RKO (cell line): ENCODE measurements at regions not wholly inside any gene's neighbourhood (a gene's known extent, or its start where the extent isn't known, plus 50 kb on each side); places are given as distances from the start of the nearest gene placed in this dataset.
"Not testable (repeated sequence)": the region's sequence is repeated elsewhere in the genome, so short reads cannot be mapped to it uniquely, and the experiment has no call there.

ENCODE experiments used
- DNase-seq: peaks from one replicate; pipeline ENCODE4 v3.0.0-alpha.2; 2016; ENCODE audit warnings: low spot score

GRCh38 chr5:58299256-58299655 is 160.6 kb downstream of the PLK2 start:
- no peak for DNase-seq

GRCh38 chr5:58294598-58295305 is 165.1 kb downstream of the PLK2 start:
- DNase-seq = peak; percentile 16

GRCh38 chr5:58288275-58288674 is 171.6 kb downstream of the PLK2 start:
- DNase-seq = not testable (repeated sequence)

- no peak for DNase-seq
Measured at GRCh38 chr5:58286741-58287140, 173.1 kb downstream of the PLK2 start.

GRCh38 chr5:58285900-58286299 is 174.0 kb downstream of the PLK2 start:
- no peak for DNase-seq

GRCh38 chr5:58284886-58285285 is 175.0 kb downstream of the PLK2 start:
- no peak for DNase-seq

GRCh38 chr5:58281189-58281588 is 178.7 kb downstream of the PLK2 start:
- DNase-seq = no peak

- DNase-seq = no peak
Measured at GRCh38 chr5:58279259-58279658, 180.6 kb downstream of the PLK2 start.

- no peak for DNase-seq
Measured at GRCh38 chr5:58276431-58276830, 183.5 kb downstream of the PLK2 start.

- no peak for DNase-seq
Measured at GRCh38 chr5:58275516-58275915, 184.4 kb downstream of the PLK2 start.

GRCh38 chr5:58274191-58274590 is 185.7 kb downstream of the PLK2 start:
- DNase-seq = no peak

- DNase-seq = no peak
Measured at GRCh38 chr5:58273711-58274110, 186.2 kb downstream of the PLK2 start.

GRCh38 chr5:58268268-58268667 is 191.6 kb downstream of the PLK2 start:
- no peak for DNase-seq

- DNase-seq = no peak
Measured at GRCh38 chr5:58266402-58266801, 193.5 kb downstream of the PLK2 start.

- no peak for DNase-seq
Measured at GRCh38 chr5:58265246-58265930, 194.5 kb downstream of the PLK2 start.

- DNase-seq = no peak
Measured at GRCh38 chr5:58264276-58264675, 195.6 kb downstream of the PLK2 start.

- DNase-seq = no peak
Measured at GRCh38 chr5:58263296-58263695, 196.6 kb downstream of the PLK2 start.

- no peak for DNase-seq
Measured at GRCh38 chr5:58262226-58262625, 197.7 kb downstream of the PLK2 start.

- DNase-seq = no peak
Measured at GRCh38 chr5:58261605-58262004, 198.3 kb downstream of the PLK2 start.

GRCh38 chr5:58260243-58260642 is 199.6 kb downstream of the PLK2 start:
- DNase-seq = no peak

GRCh38 chr5:58259685-58260152 is 200.2 kb downstream of the PLK2 start:
- no peak for DNase-seq

GRCh38 chr5:58258984-58259684 is 200.8 kb downstream of the PLK2 start:
- no peak for DNase-seq

- no peak for DNase-seq
Measured at GRCh38 chr5:58255970-58256369, 203.9 kb downstream of the PLK2 start.
